Stimulated activated CD4-positive, alpha-beta T cell treated with anti-CD3 and anti-CD28 coated beads, Interleukin-1b, Interleukin-23, amount 100 ng/mL, for 1 hour (primary cell): ENCODE measurements at regions not wholly inside any gene's neighbourhood (a gene's known extent, or its start where the extent isn't known, plus 50 kb on each side); places are given as distances from the start of the nearest gene placed in this dataset.
"Not testable (repeated sequence)": the region's sequence is repeated elsewhere in the genome, so short reads cannot be mapped to it uniquely, and the experiment has no call there.

ENCODE experiments used
- DNase-seq, 2 donors: peaks; one replicate each; pipeline ENCODE4 v3.0.0-alpha.2; 2020; ENCODE audit warnings: low read depth in 2 of 2

DNA sequence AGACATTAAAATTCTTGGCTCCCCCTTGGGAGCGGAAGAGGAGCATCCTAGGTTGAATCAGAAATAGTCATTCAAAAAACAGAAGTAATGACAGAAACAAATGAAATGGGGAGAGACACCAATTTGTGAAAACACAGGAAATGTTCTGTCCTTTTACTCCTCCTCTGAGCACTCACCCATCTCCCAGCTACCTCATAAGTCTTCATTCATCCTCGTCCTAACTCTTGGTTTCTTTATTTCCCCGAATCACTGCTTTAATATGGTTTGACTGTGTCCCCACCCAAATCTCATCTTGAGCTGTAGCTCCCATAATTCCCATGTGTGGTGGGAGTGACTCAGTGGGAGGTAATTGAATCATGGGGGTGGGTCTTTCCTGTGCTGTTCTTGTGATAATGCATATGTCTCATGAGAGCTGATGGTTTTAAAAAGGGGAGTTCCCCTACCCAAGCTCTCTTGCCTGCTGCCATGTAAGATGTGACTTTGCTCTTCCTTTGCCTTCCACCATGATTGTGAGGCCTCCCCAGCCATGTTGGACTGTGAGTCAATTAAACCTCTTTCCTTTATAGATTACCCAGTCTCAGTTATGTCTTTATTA, 579.7 kb upstream of the CBLB start:
- DNase-seq, result not testable (repeated sequence)

DNA sequence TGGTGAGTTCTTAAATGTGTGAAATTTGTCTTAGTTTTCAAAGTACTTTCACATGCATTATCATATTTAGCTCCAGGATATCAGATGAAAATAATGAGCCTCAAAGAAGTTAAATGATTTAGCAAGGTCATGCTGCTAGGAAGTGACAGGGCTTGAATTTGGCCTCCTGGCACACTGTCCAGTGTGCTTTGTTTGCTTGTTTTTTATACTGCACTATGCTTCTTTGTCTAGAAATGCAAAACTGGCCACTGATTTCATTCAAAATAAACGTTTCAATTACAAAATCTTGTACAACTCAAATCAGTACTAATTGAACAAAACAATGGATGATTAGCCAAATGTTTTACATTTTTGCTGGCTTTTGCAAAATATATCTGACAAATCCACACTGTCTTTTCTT, 583.3 kb upstream of the CBLB start:
- DNase-seq, result no peak

DNA sequence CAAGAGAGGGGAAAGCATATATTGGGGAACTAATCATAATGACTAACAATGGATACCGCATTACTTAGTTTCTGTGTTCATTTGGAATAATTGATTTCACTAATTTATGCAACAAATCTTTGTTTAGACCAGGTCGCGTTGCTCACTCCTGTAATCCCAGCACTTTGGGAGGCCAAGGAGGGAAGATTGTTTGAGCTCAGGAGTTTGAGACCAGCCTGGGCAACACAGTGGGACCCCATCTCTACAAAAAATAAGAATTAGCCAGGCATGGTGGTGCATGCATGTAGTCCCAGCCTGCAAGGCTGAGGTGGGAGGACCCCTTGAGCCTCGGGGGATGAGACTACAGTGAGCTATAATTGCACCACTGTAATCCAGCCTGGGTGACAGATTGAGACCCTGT, 585.7 kb upstream of the CBLB start:
- no peak for DNase-seq

DNA sequence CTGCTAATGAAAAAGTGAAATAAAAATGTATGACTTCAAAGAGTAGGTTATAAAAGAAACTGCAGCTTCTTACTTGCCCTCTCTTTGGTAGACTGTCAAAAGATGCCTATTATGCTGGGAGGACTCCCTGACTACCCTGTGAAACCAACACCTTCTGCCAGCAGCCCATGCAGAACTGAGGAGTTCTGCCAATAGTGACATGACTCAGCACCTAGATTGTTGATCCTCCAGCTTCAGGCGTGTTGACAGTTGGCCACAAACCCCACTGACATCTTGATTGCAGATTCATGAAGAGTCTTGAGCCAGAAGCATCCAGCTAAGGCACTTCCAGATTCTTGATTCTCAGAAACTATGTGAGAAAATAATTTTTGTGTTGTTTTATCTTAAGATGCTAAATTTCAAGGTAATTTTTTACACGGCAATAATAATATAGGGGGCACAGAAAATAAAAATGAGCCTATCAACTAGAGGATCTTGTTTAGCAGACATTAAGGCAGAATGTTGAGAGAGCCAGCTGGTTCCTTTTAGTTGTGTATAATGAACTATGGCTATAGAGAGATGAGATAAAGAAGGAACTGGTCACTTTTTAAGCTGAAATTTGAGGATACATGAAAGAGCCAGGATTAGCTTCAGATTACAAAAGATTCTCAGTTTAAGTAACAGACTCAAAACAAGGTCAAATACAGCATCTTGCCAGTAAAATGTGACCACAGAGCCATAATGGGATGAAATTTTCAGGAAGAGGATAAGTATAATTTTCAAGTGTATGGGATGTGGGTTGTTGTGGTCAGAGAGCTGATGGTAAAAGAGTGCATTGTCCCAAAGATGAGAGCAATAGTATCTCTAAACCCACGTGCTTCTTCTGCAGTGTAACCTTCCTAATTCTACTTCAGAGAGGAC, 588.7 kb upstream of the CBLB start:
- no peak for DNase-seq

DNA sequence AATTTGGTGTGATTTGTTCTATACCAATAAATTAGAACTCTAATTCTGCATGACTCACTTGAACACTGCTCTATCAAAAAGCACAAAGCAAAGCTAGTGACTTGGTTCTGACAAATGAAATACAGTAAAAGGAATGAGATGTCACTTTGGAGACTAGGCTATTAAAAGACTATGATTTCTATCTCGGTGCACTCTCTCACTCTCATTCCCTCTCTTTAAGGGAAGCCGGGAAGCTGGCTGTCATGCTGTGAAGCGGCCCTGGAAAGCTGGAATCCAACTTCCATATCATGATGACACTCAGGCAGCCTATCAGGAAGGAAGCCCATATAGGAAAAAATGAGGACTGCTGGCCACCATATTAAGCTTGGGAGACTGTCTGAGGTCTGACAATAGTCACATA, 590.1 kb upstream of the CBLB start:
- no peak for DNase-seq

DNA sequence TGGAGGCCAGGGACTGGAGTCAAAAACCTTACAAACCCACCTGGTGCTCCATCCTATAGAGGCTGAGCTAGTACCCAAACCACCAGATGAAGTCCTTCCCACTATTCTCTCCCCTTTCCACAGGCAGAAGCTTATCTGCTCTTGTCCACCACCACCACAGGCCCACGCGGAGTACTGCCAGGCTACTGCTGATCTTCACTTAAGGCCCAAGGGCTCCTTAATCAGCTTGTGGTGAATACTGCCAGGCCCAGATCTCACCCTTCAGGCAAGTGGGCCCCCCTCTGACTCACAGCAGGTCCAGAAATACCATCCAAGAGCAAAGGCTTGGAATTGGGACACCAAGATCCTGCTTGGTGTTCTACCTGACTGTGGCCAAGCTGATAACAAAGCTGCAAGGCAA, 598.1 kb upstream of the CBLB start:
- no peak for DNase-seq

DNA sequence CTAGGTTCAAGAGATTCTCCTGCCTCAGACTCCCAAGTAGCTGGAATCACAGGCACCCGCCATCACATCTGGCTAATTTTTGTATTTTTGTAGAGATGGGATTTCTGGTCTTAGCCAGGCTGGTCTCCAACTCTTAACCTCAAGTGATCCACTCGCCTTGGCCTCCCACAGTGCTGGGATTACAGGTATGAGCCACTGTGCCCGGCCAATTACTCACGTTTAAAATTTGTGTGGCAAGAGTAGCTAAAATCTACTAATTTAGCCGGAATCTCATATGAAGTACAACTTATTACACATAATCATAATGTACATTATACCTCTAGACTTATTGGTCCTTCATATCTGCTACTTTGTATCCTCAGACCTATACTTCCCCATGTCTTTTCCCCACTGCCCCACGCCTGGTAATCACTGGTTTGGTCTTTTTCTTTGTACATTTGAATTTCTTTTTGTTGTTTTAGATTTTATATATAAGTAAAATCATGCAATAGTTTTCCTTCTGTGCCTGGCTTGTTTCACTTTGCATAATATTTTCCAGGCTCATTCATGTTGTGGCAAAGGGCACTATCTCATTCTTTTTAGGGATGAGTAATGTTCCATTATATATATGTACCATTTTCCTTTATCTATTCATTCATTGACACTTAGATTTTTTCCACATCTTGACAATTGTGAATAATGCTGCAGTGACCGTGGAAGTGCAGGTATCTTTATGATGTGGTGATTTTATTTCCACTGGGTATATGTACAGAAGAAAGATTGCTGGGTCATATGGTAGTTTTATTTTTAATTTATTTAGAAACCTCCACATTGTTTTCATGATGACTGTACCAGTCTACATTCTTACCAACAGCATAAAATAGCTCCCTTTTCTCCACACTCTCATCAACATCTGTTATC, 605.0 kb upstream of the CBLB start:
- DNase-seq, result no peak

DNA sequence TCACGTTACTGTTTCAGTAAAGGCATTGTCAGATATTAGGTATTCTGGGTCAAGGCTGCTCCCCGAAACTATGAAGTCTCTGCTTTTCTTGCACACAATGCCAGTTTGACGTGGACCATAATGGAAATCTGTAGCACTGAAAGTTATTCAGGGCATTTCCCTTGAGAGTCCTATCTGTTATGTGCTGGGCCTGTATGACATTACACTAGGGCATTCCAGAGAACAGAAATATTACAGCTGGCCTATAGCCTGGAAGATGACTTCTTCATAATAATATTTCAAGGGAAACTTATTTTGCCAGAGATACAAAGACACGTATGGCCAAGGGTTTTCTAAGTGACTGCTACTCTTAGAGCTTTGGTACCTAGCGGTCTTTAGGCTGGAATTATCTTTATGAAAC, 613.6 kb upstream of the CBLB start:
- no peak for DNase-seq

DNA sequence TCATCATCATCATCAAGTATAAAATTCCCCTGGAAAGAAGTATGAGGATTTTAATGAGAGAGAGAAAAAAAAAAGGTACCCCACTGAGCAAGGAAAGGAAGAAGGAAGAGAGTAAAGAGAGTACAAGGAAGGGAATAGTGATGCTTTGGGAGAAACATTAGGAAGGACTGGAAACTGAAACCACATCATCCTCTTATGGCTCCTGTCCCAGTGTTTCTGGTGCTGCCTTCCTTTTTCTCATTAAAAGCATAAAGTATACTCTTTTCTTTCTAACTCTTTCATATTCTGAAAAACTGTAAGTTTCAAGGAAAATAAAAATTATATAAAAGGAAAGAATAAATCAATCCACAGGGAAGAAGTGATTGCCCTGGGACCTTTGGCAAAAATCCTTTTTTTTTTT, 616.4 kb upstream of the CBLB start:
- DNase-seq, result no peak

DNA sequence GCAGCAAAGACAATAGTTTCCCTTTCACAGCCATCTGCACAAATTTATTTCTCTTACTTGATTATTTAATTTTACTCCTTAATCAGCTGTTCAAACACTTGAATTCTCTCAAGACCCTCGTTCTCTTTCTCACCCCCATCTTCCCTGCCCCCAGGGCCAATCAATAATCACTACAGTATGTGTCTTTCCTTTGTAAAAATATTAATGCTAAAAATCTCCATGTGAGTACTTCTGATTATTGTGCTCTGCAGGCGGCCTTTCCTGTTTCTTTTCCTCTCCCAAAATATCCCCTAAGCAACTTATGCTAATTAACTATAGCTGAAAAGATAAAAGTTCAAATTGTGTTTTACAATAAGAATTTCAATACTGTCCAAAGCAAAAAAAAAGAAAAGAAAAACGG, 617.0 kb upstream of the CBLB start:
- no peak for DNase-seq

DNA sequence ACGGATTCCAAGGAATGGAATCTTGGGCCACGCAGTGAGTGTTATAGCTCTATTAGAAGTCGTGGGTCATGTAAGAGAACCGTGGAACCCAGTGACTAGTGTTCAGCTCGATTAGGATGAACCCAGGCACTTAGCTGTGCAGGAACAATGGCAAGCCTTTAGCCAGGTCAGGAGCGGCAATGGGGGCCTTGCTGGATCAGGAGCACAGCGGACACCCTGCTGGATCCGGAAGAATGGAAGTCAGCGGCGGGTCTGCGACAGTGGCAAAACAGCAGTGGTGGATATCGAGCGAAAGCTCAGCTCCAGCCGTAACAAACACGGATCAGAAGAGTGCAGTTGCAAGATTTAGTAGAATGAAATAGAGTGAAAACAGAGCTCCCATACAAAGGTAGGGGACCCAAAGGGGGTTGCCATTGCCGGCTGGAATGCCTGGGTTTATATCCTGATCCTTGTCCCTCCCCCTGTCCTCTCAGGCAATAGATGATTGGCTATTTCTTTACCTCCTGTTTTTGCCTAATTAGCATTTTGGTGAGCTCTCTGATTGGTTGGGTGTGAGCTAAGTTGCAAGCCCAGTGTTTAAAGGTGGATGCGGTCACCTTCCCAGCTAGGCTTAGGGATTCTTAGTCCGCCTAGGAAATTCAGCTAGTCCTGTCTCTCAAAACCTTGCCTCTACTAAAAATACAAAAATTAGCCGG, 618.3 kb upstream of the CBLB start:
- DNase-seq, result not testable (repeated sequence)

DNA sequence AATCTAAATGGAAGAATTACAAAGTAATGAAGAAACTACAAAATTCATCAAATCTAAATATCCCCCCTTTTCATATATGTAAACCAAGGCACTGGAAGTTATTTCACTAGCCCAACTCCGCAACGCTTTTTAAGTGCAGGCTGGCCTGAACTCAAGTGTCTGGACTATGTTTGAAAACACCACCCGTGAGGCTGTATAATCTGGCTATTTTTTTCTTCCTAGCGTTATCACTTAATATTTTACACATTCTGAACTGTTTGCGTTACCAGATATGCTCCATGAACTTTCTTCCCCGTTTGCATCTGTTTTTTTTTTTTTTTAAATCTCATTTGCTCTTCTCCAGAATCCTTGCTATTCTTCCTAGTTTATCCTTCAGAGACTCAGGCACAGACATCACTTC, 619.5 kb upstream of the CBLB start:
- DNase-seq, result no peak

DNA sequence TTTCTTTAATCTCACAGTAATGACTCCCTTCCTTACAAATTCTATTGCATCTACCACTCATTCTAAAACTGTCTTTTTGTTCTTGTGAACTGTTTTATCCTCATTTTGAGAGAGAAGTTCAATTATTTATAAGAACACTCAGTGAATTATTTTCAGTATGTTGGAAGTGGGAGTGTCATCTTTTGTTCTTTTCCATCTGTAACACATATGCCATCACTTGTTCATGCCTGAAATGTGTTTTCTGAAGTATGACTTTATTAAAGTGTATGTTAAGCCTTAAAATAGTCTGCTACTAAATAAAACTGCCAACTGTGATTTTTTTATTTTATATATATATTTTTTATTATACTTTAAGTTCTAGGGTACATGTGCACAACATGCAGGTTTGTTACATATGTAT, 623.0 kb upstream of the CBLB start:
- no peak for DNase-seq

DNA sequence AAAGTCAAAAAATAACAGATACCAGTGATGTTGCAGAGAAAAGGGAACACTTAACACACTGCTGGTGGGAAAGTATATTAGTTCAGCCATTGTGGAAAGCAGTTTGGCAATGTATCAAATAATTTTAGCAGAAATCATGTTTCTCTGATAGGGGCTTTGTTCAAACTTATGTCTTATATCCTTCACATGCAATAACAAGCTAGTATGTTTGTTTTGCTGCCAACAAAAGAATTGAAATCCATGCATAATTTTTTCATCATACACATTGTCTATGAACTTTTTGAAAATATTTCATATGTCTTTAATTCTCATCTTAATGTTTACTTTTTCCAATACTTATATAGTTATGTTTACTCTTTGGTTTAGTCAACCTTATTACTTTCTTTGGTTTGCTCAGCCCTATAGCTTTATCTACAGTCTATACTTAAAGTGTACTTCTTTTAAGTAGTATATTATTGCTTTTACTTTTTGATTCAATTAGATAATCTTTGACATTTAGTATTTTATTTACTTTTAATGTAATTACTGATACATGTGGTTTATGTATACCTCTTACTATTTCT, 639.6 kb upstream of the CBLB start:
- DNase-seq, result no peak

DNA sequence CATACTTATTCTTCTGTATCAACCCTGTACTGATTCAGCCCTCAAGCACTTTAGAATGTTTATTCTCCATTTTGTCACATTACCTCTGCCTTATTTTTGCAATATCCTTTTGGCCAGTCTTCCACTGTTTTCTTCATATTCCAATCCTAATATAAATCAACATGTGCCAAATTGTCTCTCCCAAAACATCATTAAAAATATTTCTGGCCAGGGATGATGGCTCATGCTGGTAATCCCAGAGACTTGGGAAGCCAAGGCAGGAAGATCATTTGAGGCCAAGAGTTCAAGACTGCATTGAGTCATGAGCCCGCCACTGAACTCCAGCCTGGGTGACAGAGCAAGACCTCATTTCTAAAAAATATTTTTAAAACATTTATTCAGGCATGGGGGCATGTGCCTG, 641.4 kb upstream of the CBLB start:
- DNase-seq, result no peak

DNA sequence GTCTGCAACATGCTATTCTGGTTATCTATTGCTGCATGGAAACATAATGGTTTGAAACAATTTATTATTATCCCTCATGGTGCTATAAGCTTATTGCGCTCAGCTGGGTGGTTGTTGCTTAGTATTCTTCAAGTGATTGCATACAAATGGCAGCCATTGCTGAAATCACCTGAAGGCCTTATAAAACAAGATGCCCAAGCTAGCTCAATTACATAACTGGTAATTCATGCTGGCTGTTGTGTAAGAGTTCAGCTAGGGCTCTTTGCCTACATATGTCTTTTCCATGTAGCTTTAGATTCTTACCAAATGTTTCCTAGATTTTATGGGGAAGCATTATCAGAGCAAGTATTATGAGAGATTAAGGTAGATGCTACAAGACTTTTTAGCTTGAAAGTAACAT, 644.0 kb upstream of the CBLB start:
- DNase-seq, result no peak

DNA sequence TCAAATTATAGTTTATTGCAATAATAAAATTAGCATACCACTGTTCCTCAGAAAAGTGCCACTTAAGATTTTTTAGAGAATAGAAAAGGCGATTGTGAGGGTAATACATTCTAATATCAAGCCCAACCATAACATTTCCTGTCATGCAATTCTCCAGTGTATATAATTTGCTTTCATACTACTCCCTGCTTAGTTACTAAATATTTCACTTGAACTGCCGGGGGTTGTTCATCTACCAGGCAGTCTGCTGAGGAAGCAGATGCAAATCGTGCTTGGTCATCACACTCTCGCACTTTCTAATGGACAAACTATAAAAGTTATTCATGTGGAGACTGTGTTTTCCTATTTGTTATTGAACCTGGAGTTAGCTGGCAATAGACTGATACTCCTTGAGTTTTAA, 645.6 kb upstream of the CBLB start:
- no peak for DNase-seq

DNA sequence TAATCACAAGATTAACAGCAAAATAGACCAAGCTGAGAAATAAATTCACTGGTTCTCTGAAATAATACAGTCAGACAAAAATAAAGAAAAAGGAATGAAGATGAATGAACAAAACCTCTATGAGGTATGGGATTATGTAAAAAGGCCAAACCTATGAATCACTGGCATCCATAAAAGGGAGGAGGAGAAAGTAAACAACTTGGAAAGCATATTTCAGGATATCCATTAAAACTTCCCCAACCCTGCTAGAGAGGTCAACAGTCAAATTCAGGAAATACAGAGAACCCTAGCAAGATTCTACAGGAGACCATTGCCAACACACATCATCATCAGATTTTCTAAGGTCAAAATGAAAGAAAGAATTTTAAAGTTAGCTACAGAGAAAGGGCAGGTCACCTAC, 649.7 kb upstream of the CBLB start:
- no peak for DNase-seq

DNA sequence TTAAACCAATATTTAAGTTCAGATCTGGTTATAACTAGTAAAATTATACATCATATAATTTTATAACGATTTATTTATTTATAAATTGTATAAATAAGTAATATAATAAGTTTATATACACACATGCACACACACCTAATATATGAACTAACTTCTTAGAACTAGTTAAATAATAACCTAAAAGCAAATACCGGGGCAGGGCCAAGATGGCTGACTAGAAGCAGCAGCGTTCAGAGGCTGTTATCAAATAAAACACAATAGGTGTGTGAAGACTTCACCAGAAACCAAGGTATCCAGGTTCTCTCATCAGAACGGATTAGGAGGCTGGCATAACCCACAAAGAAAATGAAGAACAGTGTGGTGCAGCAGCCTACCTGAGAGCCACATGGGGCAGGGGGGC, 653.6 kb upstream of the CBLB start:
- no peak for DNase-seq

DNA sequence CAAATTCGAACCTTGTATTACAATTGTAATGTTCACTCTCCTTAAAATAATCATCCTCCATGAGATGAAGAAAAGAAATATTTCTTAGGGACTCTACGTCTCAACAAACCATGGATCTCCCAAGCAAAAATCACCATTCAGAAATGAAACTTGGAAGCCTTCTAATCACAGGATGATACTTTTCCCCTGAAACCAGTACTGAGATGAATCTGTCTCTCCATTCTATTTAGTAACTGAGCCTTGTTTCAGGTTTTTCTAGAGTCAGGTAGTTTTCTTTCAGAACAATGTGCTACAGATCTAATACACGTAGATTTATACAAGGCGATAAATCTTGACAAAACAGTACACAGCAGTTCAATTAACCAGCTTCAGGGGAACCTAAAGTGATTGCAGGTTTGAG, 660.1 kb upstream of the CBLB start:
- DNase-seq, result no peak

DNA sequence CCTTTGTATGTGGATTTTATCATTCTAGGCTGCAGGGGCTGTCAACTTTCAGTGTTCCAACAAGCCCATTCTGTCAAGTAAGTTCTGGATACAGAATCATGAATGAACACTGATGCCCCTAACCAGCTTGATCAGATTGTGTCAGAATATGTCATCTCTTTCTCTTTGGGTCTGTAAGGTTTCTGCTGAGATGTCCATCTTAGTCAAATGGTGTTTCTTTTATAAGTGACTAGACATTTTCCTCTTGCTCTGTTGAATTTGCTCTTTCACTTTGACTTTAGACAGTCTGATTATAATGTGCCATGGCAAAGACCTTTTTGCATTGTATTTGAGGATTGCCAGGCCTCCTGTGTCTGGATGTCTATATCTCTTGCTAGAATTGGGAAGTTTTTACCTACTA, 660.9 kb upstream of the CBLB start:
- DNase-seq, result no peak

DNA sequence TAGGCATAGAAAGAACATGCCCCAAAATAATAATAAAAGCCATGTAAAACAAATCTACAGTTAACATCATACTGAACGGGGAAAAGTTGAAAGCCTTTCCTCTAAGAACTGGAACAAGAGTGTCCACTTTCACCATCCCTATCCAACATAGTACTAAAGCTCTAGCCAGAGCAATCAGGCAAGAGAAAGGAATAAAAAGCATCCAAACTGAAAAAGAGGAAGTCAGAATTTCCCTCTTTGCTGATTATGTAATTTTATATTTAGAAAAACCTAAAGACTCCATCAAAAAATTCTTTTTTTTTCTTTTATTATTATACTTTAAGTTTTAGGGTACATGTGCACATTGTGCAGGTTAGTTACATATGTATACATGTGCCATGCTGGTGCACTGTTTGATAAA, 661.6 kb upstream of the CBLB start:
- no peak for DNase-seq
